ENCODE measurements at regions not wholly inside any gene's neighbourhood (a gene's known extent, or its start where the extent isn't known, plus 50 kb on each side); places are given as distances from the start of the nearest gene placed in this dataset.
"Not testable (repeated sequence)": the region's sequence is repeated elsewhere in the genome, so short reads cannot be mapped to it uniquely, and the experiment has no call there.

DNA sequence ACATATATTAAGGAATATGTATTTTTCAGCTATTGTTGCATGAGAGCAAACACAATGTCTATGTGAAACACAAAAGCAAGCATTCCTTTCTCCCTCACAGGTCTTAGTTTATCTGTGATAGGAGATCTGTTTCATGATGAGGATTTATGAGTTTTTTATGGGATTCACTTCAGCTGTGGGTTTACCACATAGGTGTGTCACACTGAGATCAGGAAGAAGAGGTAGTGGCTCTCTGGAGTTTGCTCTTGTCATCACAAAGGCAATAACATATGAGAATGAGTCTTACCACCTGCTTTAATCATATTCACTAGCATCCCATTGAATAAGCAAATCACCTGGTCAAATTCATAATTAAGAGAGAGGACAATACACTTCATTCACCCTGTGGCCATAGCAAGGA, 960.3 kb upstream of the SLC39A10 start:
- H3K4me3 ChIP-seq (ENCODE audit: low read depth, low read length), result no peak overlapping the region
- TF ChIP-seq, protein P1, sequence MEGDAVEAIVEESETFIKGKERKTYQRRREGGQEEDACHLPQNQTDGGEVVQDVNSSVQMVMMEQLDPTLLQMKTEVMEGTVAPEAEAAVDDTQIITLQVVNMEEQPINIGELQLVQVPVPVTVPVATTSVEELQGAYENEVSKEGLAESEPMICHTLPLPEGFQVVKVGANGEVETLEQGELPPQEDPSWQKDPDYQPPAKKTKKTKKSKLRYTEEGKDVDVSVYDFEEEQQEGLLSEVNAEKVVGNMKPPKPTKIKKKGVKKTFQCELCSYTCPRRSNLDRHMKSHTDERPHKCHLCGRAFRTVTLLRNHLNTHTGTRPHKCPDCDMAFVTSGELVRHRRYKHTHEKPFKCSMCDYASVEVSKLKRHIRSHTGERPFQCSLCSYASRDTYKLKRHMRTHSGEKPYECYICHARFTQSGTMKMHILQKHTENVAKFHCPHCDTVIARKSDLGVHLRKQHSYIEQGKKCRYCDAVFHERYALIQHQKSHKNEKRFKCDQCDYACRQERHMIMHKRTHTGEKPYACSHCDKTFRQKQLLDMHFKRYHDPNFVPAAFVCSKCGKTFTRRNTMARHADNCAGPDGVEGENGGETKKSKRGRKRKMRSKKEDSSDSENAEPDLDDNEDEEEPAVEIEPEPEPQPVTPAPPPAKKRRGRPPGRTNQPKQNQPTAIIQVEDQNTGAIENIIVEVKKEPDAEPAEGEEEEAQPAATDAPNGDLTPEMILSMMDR (IDR thresholded peaks at IDR 0.05; ENCODE audit: borderline replicate concordance, insufficient read depth, low read depth, low read length), result no peak

DNA sequence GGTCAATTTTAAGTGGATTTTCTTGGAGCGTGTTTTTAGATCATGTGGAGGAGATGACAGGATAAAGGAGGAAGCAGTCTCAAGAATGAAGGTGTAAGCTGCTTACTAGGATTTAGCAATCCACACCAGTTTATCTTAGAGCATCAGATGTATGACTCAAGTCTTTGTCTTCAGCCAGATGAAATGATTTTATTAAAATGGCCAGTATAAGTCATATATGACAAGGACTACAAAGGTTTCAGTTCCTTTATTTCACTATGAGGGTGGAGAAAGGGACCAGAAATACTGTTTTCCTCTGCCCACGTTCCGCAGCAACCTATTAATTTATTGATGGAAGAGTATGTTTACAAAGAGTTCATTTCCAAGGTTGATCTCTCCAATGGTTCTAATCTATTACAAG, 970.5 kb upstream of the SLC39A10 start:
- H3K4me3 ChIP-seq (ENCODE audit: low read depth, low read length), result no peak overlapping the region
- TF ChIP-seq, protein P1 (IDR thresholded peaks at IDR 0.05; ENCODE audit: borderline replicate concordance, insufficient read depth, low read depth, low read length), result no peak

DNA sequence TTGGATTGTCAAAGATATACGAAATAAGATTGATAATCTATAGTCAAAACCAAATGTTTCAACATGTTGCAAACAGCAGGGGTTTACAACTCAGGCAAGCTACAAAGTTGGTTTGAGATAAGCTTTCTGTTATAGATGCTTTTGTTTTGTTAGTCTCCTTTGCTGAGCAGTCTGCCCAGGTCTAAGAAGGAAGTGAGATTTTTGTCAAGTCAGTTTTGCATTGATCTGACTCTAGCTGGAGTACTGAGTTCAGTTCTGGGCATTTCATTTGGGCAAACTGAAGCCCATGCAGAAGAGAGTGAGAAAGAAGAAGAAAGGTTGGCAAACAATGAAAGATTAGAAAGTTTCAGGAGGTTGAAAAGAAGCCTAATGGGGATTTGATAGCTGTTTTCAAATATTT, 983.0 kb upstream of the SLC39A10 start:
- TF ChIP-seq, protein P1 (IDR thresholded peaks at IDR 0.05; ENCODE audit: borderline replicate concordance, insufficient read depth, low read depth, low read length), result no peak
- no peak overlapping the region for H3K4me3 ChIP-seq (ENCODE audit: low read depth, low read length)

DNA sequence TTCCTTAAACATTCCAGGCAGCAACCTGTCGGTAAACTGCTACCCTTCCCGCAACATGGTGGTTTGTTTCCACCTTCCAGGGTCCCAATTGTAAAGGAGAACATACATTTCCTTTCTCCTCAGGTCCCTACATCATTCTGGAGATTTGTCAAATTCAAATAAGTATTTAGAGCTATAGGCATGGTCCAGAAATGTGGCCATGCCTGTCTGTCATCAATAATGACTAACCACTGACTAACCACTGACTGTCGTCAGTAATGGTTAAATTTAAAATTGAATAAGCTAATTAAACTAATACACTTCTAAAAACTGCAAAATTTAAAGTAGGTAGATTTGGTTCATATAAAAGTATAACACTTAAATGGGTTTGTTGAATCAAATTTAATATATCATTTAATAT, 984.0 kb upstream of the SLC39A10 start:
- TF ChIP-seq, protein P1 (IDR thresholded peaks at IDR 0.05; ENCODE audit: borderline replicate concordance, insufficient read depth, low read depth, low read length), result no peak
- H3K4me3 ChIP-seq (ENCODE audit: low read depth, low read length), result no peak overlapping the region

DNA sequence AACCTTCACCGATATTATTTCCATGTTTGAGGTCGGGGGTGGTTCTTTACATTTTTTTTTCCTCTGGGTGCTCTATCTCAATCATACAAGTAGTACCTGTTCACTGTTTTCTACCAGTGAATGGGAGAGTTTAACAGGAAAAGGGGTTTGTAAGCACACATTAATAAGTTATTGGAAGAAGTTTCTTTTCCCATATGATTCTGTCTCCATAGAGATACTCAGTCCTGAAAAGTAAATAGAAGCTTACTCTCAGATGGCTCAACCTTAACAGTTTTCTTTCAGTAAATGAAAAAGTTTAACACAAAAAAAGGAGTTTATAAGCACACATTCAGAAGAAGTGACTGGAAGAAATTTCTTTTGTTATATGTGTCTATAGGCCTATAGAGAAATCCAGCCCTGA, 995.6 kb upstream of the SLC39A10 start:
- H3K4me3 ChIP-seq (ENCODE audit: low read depth, low read length), result no peak overlapping the region
- TF ChIP-seq, protein P1 (IDR thresholded peaks at IDR 0.05; ENCODE audit: borderline replicate concordance, insufficient read depth, low read depth, low read length), result no peak

DNA sequence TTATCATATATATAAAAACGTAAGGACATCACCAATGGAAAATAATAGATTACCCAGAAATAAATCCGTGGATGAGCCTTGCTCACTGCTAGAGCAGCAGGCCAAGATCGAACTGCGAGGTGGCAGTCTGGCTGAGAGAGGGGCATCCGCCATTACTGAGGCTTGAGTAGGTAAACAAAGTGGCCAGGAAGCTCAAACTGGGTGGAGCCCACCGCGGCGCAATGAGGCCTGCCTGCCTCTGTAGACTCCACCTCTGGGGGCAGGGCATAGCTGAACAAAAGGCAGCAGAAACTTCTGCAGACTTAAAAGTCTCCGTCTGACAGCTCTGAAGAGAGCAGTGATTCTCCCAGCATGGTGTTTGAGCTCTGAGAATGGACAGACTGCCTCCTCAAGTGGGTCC, 1018.0 kb upstream of the SLC39A10 start:
- not testable (repeated sequence) for H3K4me3 ChIP-seq (ENCODE audit: low read depth, low read length)

DNA sequence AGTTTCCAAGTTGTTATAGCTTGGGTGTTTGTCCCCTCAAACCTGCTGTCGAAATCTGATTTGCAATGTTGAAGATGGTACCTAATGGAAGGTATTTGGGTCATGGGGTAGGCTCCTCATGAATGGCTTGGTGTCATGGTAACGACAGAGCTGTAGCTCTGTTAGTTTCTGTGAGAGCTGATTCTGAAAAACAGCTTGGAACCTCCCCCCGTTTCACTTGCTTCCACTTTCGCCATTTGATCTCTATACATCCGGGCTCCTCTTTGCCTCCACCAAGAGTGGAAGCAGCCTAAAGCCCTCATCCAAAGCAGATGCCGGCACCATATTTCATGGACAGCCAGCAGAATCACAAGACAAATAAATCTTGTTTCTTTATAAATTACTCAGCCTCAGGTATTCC, 1035.1 kb upstream of the SLC39A10 start:
- H3K4me3 ChIP-seq (ENCODE audit: low read depth, low read length), result no peak overlapping the region
- TF ChIP-seq, protein P1 (IDR thresholded peaks at IDR 0.05; ENCODE audit: borderline replicate concordance, insufficient read depth, low read depth, low read length), result no peak

DNA sequence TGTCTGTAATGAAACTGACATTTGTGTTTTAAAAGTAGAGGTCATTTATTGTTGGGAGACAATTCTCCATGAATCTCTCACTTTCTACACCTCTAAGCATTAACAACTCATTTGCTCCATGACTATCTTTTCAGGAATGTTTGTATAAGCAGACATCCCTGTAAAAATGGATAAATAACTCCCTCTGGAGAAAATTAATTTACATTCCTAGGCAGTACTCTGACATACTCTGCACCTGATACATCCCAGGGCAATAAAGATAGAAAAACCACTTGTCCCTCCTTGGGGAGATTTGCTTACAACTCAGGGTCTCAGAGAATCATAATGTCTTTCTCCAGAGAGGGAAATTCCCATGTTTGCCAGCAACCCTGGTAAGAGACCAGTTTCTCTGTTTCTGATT, 1037.7 kb upstream of the SLC39A10 start:
- TF ChIP-seq, protein P1 (IDR thresholded peaks at IDR 0.05; ENCODE audit: borderline replicate concordance, insufficient read depth, low read depth, low read length), result no peak
- no peak overlapping the region for H3K4me3 ChIP-seq (ENCODE audit: low read depth, low read length)
